C4-2B (cell line): ENCODE measurements at regions not wholly inside any gene's neighbourhood (a gene's known extent, or its start where the extent isn't known, plus 50 kb on each side); places are given as distances from the start of the nearest gene placed in this dataset.

Experiments
- ZFX ChIP-seq: fragments of 450-650 bp; IDR thresholded peaks from 2 replicates; pipeline ENCODE4 v1.6.1; 2017
- TF ChIP-seq, protein P1 (sequence below): fragments of 450-650 bp; conservative IDR thresholded peaks from 2 replicates; pipeline ENCODE4 v1.5.1; 2017; ENCODE audit warnings: mild to moderate bottlenecking

DNA sequence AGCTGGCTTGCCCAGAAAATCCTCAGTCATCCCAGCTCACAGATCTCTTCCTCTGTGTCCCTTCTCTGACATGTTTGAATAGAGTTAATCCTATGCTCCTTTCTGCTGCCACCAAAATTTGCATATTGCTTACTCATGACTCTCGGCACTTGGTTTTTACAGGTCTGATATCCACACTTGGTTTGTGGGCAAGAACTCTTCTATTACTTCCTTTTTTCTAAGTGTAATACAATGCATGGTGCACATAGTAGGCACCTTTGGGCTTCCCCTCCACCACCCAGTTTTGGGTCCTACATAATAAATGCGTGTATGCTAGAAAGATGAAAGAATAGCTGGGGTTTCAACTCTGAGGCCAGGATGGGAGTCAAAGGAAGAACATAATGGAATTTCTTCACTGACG is 69.7 kb upstream of the GRK3 start:
- TF ChIP-seq, protein P1, sequence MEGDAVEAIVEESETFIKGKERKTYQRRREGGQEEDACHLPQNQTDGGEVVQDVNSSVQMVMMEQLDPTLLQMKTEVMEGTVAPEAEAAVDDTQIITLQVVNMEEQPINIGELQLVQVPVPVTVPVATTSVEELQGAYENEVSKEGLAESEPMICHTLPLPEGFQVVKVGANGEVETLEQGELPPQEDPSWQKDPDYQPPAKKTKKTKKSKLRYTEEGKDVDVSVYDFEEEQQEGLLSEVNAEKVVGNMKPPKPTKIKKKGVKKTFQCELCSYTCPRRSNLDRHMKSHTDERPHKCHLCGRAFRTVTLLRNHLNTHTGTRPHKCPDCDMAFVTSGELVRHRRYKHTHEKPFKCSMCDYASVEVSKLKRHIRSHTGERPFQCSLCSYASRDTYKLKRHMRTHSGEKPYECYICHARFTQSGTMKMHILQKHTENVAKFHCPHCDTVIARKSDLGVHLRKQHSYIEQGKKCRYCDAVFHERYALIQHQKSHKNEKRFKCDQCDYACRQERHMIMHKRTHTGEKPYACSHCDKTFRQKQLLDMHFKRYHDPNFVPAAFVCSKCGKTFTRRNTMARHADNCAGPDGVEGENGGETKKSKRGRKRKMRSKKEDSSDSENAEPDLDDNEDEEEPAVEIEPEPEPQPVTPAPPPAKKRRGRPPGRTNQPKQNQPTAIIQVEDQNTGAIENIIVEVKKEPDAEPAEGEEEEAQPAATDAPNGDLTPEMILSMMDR: no peak
- no peak for TF ChIP-seq ZFX
